ENCODE measurements at regions not wholly inside any gene's neighbourhood (a gene's known extent, or its start where the extent isn't known, plus 50 kb on each side); places are given as distances from the start of the nearest gene placed in this dataset.
"Not testable (repeated sequence)": the region's sequence is repeated elsewhere in the genome, so short reads cannot be mapped to it uniquely, and the experiment has no call there.

DNA sequence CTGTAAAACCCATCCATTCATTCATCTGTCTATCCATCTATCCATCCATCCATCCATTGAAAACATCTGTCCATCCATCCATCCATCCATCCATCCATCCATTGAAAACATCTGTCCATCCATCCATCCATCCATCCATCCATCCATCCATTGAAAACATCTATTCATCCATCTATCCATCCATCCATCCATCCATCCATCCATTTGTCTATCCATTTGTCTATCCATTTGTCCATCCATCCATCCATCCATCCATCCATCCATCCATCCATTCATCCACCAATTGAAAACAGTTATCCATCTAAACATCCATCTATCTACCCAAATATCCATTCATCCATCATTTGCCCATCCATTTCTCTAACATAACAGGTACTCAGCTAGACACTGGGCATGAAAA lies 145.3 kb upstream of the TBX3 start:
- DNase-seq (ENCODE audit: low read depth in 2 of 2) = not testable (repeated sequence)

DNA sequence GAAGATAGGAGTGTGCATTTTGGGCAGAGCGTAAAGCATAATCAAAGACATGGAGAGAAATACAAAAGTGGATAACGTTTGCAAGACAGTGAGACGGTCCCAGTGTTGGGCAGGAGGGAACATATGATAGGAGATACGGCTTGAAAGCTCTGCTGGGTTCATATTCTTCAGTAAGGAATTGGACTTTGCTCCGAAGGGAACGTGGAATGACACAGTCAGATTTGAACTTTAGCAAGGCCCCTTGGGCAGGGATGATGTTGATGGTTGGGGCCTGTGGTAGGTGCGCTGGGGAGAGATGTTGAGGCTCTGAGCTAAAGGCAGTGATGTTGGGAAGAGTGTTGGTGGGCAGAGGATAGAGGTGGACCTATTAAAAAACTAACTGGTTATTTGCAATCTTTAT lies 143.5 kb upstream of the TBX3 start:
- DNase-seq (ENCODE audit: low read depth in 2 of 2) = no peak

DNA sequence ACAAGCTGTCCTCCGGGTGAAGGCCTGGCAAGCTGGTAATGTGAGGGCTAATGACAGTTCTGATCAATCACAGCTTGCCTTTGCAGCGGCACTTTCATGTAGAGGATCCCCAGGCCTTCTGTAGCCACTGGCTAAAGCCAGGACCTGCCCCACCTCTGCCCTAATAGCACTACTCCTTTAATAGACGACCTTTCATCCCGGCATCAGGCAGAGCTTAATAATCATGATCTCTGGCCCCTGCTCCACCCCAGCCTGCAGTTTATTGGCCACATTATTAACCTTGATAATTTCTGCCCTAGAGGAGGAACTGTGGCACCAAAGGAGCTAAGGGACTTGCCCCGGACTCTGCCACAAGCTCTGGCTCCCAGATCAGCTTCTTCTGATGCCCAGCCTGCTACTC lies 142.3 kb upstream of the TBX3 start:
- no peak for DNase-seq (ENCODE audit: low read depth in 2 of 2)

DNA sequence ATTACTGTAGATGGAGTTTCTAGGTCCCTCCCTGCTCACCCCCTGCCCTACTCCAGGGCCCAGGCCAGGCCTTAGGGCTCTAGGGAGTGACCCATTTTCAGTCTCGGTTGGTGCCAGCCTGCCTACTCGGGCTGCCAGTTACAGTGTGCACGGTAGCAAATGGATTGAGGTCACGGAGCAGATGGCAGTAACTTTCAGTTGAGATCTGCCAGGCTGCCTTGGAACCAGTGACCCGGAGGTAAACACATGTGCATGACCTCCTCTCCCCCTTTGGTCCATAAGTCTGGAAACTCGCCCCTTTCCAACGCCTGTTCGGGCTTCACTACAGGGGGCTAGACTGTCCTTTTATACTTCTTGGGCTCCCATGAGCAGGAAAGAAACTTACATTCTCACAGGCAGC lies 139.7 kb upstream of the TBX3 start:
- DNase-seq (ENCODE audit: low read depth in 2 of 2) = no peak

DNA sequence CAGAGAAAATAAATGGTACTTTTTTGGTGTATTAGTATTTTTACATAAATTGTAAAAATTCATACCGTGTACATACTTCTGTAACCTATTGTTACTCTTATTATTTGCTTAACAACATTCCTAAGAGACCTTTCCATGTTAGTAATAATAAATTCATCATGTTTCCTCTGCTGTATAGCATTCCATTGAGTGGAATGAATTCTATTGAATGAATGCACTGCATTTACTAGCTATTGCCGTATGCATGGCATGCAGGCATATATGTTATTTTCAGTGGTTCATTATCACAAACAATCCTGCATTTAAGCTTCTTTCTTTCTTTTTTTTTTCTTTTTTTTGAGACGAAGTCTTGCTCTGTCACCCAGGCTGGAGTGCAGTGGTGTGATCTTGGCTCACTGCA lies 137.6 kb upstream of the TBX3 start:
- DNase-seq (ENCODE audit: low read depth in 2 of 2) = no peak

DNA sequence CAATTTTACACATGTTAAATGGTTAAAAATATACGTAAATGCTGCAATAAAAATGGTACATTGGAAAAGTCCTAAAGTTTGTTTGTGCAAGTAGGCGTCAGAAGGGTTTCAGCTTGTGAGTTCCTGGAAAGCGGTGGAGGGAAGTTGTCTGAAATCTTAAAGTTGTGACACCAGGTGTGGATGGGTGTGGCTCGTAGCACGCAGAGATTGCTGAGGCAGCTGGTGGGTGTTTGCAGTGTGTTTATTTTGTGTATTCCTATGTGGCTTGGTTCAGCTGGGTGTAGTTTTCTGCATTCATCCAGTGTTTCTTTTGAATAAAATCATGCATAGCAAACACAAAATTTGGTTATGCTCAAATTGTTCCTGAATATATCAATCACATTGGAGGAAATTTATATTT lies 136.8 kb upstream of the TBX3 start:
- DNase-seq (ENCODE audit: low read depth in 2 of 2) = no peak

DNA sequence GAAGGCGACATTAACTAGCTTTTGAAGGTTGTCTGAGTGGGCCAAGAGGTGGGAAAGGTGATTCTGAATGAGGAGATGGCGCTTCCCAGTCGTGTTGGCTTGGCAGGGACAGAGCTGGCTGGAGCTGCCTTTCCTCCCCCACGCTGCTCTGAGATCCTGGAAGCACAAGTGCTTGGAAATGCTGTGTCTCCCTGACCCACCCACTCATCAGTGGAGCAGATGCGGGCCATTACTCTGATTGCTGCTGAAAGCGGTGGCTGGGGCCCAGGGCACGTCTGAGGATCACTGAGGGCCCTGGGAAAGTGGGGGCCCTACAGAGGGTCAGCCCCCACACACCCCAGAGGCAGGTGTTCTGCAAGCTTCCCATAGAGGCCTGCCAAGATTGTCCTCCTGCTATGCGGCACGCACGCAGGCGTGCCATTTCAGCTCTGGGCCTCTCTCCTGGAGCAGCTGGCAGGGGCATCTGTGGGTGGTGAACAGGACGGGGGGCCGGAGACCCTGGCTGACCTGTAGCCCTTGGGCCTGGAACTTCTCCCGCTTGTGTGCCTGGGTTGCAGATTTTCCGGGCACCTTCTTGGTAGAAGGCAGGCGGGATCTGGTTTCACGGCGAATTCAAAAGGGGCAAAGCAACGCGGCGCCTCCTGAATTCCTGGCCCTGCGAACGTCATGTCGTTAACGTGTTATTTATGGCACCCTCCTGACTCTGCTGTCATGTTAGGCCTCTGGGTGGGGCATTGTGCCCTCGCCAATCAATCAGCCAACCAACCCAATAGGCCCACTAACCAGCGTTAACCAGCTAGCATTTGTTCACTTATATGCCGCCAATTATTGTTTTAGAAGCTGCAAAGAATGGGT lies 133.8 kb upstream of the TBX3 start:
- no peak for DNase-seq (ENCODE audit: low read depth in 2 of 2)

DNA sequence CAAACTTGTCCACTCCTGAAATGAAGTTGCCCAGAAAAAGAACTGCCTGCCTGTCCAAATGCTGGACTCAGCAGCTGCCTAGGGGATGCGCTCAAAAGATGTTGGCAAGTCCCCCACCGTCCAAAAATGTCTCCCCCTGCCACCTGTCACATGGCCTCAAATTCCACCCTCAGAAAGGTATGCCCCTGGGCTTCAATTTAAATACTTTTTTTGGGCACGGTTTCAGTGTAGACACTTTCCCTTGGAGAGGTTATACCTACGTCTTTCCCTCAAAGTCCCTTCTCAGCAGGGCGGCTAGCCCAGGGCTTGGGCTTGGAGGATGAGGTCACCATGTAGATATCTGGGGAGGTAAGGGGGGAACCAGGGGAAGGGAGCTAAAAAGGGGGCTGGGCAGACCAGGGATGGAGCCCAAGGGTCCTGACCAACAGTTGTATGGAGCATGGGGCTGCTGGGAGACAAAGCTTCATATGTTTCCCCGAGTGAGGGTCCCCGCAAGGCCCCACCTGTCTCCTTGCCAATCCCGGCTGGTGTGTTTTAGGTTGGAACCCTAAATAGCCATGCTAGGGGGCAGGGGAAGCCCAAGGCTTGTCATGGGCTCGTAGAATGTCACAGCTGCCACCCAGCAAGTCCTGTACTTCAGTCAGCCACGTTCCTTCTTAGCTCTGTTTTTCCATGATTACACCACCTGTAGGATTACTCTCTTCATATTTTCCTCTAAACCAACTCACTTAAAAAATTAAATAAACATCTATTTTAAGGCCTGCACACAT lies 131.2 kb upstream of the TBX3 start:
- no peak for DNase-seq (ENCODE audit: low read depth in 2 of 2)

DNA sequence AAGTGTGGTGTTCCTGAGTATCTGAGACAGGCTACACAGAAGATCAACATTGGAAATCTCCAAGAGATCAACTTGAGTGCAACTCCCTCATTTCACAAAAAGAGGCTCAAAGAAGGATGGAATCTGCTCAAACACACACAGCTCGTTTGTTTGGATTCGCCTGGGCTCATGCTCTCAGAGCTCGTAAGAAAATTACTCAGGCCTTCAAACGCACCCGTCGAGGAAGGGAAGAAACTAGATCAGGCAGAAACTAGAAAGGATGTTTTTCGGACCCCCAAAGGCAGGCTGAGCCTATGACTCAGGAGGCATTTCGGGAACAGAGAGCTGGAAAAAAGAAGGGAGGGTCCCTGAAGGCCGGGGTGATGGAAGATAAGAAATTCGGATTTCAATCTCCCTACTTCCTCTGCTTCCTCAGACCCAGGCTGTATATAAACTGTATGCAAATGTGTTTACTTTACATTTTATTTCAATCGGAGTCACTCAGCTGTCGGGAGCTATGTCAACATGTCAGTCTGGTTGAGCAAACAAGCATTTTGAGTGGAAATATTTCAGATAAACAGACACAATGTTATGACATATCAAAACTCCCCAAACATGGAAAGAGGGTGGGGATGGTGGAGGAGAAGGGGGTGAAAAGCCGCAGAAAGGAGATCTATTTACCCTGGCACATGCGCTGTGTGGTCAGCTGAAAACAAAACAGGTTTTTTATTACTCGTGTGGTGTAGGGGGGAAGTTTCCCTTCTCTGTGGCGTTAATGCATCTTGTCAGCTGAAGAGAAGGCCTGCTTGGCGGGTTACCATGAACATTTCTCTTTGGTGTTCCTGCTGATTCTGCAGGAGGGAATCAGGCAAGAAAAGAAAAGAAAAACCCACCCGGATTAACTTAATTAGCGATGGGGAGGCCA lies 129.1 kb upstream of the TBX3 start:
- DNase-seq (ENCODE audit: low read depth in 2 of 2) = no peak

DNA sequence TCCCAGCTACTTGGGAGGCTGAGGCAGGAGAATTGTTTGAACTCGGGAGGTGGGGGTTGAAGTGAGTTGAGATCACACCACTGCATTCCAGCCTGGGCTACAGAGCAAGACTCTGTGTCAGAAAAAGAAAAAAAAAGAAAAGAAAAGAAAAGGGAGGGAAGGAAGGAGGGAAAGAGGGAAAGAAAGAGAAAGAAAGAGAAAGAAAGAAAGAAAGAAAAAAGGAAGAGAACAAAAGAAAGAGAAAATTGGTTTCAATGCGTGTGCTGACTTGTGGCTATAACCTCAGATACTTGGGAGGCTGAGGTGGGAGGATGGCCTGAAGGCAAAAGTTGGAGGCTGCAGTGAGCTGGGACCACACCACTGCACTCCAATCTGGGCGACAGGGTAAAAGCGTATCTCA lies 128.4 kb upstream of the TBX3 start:
- DNase-seq (ENCODE audit: low read depth in 2 of 2) = no peak

DNA sequence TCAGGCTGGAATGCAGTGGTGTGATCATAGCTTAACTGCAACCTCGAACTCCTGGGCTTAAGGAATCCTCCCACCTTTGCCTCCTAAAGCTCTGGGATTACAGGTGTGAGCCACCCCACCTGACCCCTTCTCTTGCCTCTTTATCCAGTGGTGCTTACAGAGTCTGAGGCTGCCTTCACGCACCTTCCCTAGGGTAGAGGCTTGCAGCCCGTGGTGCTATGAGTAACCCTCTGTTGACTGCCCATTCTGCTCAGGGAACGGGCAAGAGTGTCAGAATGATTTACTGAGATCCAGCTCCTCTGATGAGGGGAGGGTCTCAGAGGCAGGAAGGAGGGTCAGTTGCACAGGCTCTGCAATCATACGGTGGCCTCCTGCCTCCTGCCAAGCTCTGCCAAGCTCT lies 125.1 kb upstream of the TBX3 start:
- no peak for DNase-seq (ENCODE audit: low read depth in 2 of 2)

DNA sequence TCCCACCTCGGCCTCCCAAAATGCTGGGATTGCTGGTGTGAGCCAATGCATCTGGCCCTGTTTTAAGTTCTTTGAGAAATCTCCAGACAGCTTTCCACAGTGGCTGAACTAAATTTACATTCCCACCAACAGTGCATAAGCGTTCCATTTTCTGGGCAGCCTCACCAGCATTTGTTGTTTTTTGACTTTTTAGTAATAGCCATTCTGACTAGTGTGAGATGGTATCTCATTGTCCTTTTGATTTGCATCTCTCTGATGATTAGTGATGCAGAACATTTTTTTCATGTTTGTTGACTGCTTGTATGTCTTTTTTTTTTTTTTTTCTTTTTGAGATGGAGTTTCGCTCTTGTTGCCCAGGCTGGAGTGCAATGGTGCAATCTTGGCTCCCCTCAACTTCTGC lies 117.4 kb upstream of the TBX3 start:
- DNase-seq (ENCODE audit: low read depth in 2 of 2) = not testable (repeated sequence)

DNA sequence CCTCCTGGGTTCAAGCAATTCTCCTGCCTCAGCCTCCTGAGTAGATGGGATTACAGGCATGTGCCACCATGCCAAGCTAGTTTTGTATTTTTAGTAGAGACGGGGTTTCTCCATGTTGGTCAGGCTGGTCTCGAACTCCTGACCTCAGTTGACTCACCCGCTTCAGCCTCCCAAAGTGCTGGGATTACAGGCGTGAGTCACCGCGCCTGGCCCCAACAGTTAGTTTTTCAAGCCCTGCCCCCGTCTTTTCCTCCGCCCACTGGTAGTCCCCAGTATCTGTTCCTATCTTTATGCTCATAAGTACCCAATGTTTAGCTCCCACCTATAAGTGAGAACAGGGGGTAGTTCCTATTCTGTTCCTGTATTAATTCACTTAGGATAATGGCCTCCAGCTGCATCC lies 116.6 kb upstream of the TBX3 start:
- not testable (repeated sequence) for DNase-seq (ENCODE audit: low read depth in 2 of 2)

DNA sequence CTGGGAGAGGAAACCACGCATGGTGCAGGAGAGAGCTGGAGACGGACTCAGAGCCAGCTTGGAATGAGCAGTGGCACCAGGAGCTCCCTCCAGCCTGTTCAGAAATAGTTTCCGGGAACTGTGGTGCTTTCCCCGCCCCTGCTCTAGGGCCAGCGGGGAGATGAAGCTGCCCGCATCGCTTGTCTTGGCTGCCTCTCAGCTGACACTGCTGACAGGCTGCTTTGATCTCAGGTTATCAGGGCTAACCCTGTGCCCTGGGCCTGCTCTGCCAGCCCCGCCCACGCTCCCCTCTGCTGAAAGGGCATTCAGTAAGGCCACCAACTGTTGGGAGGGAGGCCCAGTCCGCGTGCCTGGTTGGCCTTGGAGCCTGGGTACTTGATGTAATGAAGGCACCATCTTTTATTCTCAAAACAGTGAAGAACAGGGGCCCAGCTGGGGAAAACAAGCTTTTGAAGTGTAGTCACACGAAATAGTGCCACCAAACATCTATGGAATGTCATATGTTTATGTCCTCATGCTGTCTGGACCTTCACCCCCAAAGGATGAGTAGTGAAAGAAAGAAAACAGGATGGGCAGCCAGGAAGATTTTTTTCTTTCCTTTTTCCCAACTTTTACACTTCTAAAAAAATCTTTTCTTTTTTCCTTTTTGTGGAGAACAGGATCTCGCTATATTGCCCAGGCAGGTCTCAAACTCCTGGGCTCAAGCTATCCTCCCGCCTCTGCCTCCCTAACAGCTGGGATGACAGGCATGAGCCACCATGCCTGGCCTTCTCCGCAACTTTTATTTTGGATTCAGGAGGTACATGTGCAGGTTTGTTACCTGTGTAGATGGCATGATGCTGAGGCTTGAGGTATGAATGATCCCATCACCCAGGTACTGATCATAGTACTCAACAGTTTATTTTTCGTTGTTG lies 115.9 kb upstream of the TBX3 start:
- no peak for DNase-seq (ENCODE audit: low read depth in 2 of 2)

DNA sequence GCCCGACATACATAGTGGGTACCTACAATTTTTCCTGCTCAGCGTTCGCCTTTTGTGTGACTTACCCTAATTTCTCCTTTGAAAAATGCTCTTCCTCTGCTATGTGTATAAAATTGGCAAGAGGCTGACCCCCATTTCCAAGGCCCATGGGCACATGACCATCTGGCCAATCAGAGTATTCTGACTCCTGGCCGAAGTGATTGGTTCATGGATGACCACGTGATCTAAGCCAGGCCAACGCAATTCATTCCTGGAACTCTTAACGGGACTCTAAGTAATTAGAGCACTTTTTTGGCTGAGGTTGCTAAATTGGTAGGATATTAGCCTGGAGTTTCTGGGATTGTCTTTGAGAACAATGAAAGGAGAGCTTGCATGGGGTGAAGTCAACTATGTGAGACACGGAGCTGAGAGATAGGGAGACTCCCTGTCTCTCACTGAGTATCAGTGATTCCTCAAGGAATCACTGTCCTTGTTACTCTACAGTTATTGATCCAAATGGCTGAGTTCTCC lies 110.1 kb upstream of the TBX3 start:
- DNase-seq (ENCODE audit: low read depth in 2 of 2) = no peak

DNA sequence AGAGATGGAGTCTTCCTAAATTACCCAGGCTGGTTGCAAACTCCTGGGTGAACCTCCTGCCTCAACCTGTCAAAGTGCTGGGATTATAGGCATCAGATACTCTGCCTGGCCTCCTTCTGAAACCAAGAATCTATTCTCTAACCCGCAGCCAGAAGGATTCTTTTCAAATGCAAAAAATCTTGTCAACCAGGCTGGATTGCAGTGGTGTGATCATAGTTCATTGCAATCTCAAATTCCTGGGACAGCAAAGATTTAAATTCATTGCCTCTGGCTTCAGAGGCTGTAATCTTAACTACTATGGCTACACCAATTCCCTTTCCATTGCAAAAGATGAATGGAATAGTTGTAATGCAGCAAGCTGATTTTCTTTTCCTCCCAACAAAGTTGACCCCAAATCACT lies 106.3 kb upstream of the TBX3 start:
- DNase-seq (ENCODE audit: low read depth in 2 of 2) = no peak

DNA sequence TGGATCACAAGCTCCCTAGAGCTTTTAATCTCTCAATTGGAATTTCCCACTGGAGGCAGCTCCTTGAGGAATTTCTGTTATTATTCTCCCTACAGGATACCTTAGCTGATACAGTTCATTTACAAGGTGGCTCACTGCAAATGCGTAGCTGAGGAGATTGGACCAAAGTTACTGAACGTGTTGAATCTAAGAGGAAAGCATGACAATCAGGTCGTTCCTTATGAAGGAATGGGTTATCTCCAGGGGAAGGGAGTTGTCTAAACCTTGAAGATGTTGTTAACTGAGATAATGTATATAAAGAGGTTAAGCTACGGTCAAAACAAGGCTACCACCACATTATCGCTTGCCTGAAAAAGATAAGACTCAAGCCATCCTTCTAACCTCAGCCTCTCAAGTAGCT lies 105.8 kb upstream of the TBX3 start:
- no peak for DNase-seq (ENCODE audit: low read depth in 2 of 2)

DNA sequence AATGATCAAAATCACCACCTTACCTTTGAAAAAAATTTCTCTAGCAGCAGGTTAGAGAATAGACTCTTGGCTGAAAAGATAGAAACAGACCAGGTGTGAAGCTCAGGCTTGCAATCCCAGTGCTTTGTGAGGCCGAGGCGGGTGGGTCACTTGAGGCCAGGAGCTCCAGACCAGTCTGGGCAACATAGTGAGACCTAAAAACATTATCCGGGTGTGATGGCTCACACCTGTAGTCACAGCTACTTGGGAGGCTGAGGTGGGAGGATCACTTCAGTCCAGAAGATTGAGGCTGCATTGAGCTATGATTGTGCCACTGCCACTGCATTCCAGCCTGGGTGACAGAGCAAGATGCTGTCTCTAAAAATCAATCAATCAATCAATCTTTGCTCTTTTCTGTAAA lies 105.3 kb upstream of the TBX3 start:
- no peak for DNase-seq (ENCODE audit: low read depth in 2 of 2)

DNA sequence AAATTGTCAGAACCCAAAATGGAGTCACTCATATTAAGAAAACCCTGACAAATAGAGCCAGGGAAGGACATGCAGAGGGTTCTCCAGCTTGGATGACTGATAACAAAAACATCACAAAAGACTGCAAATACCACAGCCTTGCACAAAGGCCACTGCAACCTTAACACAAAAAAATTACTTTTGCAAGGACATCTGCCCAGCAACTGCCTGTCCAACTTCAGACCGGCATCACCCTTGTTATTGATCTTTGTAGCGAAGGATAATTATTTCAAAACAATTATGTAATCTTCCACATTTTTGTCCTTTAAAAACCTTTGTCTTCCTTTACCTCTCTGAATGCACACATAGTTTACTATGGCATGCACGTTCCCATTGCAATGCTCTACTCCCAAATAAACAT lies 100.6 kb upstream of the TBX3 start:
- no peak for DNase-seq (ENCODE audit: low read depth in 2 of 2)

DNA sequence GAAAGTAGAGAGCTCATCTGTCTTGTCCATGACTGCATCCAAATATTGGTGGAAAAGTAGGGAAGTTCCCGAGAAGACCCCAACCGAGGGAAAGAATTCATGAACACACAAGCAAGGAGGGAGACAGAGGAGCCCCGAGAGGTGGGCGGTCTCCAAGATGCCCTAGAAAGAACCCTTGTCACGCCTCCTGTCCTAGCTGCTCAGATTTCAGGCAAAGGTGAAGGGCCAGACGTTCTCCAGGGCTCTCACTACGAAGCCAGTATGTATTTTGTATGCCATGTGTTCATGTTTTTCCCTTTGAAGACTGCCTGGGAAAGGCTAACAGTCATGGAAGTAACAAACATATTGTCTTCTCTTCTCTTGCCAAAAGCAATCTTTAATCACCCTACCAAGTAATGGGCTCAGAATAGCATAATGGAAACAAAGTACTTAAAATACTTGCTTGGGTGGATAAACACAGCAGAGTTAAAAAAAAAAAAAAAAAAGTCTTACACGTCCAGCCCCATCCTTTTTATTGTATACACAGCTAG lies 99.2 kb upstream of the TBX3 start:
- no peak for DNase-seq (ENCODE audit: low read depth in 2 of 2)
